Activated CD4-positive, alpha-beta T cell treated with anti-CD3 and anti-CD28 coated beads for 4 hours (primary cell): ENCODE measurements at regions not wholly inside any gene's neighbourhood (a gene's known extent, or its start where the extent isn't known, plus 50 kb on each side); places are given as distances from the start of the nearest gene placed in this dataset.

Experiments used
- DNase-seq, 2 donors: peaks; one replicate each; pipeline ENCODE4 v3.0.0-alpha.2; 2020

GRCh38 chr13:72153272-72153671, 286.3 kb upstream of the DACH1 start:
- no peak for DNase-seq

GRCh38 chr13:72151241-72151640, 284.2 kb upstream of the DACH1 start:
- DNase-seq: no peak

- DNase-seq: no peak
Observed at GRCh38 chr13:72150502-72150901, 283.5 kb upstream of the DACH1 start.

GRCh38 chr13:72149701-72150100, 282.7 kb upstream of the DACH1 start:
- no peak for DNase-seq

DNA sequence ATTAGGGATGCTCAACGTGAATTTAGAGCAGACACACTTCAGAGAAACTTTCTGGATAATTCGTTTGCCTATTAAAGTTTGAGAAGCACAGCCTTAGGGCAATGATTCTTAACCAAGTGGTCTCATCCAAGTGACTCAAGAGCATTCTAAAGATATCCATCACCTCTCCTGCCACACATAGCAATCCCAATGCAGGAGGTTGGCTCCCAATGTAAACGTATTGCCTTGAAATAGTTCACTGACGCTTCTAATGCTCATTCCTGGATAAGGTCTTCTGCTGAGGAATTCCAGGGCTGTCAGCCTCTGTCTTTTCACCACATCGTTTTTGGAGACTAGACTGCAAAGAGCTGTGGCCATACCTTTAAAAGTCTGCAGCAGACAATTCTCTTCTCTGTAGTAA, 279.8 kb upstream of the DACH1 start:
- DNase-seq: no peak

GRCh38 chr13:72145383-72145782, 278.4 kb upstream of the DACH1 start:
- no peak for DNase-seq

DNA sequence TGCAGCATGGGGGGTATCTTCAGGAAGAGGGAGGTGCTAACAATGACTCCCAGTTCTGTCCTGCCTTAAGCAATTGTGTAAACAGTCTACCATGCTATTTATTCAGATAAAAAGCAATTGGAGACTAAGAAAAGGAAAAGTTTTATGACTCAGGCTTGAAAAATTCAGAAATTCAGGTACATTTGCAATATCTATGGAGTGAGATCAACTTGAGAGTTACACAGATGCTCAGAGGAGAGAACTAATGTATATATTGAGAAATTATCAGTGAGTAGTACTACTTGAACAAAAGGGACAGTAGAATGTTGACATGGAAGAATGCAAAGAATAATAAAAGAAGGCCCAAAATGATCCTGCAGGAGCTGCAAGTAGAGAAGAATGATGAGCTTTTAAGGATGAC, 277.6 kb upstream of the DACH1 start:
- DNase-seq: no peak

GRCh38 chr13:72141855-72142519, 275.0 kb upstream of the DACH1 start:
- no peak for DNase-seq

GRCh38 chr13:72139192-72139591, 272.2 kb upstream of the DACH1 start:
- no peak for DNase-seq

DNA sequence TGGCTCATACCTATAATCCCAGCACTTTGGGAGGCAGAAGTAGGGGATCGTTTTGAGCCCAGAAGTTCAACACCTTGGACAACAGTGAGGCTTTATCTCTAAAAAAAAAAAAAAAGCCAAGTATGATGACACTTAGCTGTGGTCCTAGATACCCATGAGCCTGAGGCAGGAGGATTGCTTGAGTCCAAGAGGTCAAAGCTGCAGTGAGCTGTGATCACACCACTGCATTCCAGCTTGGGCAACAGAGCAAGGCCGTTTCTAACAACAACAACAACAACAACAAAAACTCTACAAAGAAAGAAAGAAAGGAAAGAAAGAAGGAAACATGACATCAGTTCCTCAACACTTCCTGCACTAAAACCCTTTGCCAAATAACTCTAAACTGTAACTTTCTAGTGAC, 265.1 kb upstream of the DACH1 start:
- no peak for DNase-seq

DNA sequence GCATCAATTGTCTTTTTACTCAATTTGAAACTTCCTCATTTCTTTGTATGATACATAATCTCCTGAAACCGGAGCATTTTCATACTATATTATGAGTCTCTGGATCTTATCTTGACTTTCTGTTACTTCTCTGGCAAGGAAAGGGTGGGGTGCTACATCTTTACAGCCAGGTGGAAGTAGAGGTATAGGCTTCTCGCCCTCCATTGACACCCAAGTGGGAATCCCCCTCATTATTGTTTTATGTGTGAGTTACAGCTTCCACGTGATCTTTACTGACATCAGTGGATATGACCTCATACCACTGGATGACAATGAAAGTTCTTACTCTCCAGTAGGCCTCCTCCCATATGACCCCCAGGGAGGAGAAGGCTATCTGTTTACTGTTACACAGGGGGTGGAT, 262.1 kb upstream of the DACH1 start:
- DNase-seq: no peak

GRCh38 chr13:72127031-72127430, 260.0 kb upstream of the DACH1 start:
- no peak for DNase-seq

DNA sequence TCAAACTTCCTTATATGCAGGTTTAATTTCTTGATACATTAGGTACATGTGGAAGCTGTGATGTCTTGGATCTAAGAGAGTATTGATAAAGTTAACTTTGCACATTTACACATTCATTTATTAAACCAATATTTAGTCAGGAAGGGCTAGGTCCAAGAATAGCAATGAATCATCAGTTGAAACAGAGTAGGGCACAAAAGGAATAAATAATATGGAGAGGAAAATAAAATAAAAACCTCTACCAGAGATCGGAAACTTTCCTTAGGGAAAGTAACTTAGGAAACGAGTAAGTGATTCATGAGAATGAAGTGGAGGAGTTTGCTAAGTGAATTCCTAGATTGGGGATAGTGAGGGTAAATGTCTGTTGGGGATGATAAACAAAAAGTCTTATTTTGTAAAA, 259.4 kb upstream of the DACH1 start:
- no peak for DNase-seq

GRCh38 chr13:72125561-72125960, 258.6 kb upstream of the DACH1 start:
- DNase-seq: no peak

DNA sequence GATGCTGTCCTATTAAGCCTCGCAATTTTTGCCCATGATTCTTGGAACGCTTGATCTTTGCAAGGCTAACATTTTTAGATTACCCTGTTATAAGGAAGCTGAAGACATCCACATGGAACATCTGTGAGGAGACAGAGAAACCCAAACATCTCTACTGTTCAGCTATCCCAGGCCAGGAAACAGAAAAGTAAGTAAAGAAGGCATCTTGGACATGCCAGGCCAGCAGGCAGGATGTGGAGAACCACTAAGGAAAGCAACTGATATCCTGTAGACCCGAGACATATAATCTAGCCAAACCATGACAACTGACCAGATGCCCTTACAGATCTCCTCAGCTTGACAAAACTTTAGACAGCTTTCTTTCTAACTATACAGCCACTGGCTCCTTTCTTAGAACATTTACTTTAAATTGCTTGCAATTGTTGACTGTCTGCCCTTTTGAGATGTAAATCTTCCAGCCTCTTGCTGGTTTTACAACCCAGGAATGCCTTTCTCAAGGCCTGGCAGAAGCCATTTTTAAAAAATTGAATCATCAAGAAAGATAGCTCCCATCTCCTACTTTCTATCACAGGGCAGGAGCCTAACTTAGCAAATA, 255.8 kb upstream of the DACH1 start:
- no peak for DNase-seq

DNA sequence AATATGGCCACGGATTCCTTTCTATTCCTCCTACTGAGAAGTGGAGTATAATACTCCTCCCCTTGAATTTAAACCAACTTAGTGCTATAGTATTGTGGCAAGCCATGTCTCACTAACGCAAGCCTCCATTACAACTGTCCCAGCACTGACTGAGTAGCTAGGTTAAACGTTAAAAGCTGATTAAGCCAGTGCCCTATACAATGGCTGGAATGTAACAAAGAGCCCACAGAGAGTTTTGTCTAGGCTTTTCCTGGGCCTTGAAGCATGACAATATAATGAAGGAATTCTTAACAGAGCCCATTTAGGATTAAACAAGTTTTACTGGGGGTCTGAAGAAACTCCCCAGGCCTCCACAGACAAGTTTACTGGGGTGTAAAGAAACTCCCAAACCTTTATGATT, 254.5 kb upstream of the DACH1 start:
- DNase-seq: no peak

DNA sequence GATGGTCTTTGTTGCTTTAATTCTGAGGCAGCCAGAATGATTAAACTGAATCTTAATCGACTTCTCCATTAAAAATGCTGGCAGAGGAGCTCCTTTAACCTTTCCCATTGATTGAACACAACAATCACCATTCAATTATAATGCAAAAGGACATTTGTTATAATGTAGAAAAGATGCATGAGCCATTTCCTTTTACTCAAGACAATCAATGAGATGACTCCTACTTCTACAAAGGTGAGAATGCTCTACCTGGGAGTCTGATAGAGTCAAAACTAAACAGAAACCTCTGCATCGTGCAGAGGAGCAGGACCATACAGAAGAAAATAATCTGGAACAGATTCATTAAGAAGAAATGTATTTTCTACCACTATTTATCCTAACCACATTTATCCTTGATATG, 253.6 kb upstream of the DACH1 start:
- DNase-seq: no peak

DNA sequence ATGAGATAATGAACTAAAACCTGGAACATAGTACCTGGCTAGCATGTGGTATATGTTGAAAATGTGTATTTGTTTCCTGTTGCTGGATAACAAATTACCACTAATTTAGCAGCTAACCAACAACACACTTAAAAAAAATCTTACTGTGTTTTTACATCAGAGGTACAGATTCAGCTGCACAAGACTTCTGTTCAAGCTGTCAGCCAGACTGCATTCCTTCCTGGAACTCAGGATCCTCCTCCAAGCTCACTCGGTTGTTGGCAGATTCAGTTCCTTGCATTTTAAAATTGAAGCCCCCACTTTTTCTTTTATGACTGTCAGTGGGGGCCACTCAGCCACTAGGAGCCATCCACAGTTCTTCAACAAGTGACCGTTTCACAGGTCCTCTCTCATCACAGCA, 246.9 kb upstream of the DACH1 start:
- no peak for DNase-seq

GRCh38 chr13:72113076-72113475, 246.1 kb upstream of the DACH1 start:
- DNase-seq: no peak

GRCh38 chr13:72112216-72112615, 245.2 kb upstream of the DACH1 start:
- DNase-seq: no peak

GRCh38 chr13:72109863-72110262, 242.9 kb upstream of the DACH1 start:
- no peak for DNase-seq

- no peak for DNase-seq
Observed at GRCh38 chr13:72104656-72105180, 237.7 kb upstream of the DACH1 start.

DNA sequence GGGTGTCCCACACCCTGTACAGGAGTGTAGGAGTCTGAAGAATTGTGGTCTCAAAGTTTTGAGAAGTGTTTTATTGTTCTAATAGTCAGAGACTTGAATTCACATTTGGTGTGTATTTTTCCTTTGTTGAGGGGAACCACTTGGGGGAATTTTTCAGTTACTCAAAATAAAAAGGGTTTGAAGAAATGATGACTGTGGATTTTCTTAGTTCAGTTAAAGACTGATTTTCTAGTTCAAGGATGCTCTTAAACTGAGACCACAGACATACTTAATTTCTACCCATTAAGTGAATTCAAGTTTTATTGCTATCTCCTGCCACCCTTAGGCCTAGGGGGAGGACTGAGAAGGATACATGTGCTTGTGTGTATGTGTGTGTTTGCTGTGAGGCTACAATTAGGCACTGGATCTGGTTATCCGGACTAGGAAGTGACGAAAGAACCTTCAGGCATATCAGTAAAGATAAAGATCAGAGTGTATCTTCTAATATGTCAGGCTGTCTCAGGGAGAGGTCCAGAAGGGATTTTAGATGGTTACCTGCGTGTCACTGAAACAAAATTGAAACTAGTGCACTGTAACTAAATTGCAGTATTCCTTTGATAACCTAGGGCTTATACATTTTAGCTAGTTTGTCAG, 234.9 kb upstream of the DACH1 start:
- no peak for DNase-seq

DNA sequence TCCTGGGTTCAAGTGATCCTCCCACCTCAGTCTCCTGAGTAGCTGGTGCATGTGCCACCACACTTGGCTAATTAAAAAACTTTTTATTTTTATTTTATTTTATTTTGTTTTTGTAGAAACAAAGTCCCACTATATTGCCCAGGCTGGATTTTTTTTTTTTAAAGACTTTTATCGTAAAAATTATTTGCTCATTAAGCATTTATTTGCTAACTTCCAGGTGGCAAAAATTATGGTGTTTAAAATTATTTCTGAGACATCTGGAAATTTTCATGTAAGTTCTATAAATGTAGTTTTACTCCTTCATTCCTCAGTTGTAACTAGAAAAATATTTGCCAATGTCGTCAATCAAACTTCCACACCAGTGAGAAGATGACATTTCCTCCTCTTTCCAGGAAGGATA, 233.3 kb upstream of the DACH1 start:
- DNase-seq: no peak

- no peak for DNase-seq
Observed at GRCh38 chr13:72097568-72097967, 230.6 kb upstream of the DACH1 start.
